ENCODE measurements at regions not wholly inside any gene's neighbourhood (a gene's known extent, or its start where the extent isn't known, plus 50 kb on each side); places are given as distances from the start of the nearest gene placed in this dataset.

DNA sequence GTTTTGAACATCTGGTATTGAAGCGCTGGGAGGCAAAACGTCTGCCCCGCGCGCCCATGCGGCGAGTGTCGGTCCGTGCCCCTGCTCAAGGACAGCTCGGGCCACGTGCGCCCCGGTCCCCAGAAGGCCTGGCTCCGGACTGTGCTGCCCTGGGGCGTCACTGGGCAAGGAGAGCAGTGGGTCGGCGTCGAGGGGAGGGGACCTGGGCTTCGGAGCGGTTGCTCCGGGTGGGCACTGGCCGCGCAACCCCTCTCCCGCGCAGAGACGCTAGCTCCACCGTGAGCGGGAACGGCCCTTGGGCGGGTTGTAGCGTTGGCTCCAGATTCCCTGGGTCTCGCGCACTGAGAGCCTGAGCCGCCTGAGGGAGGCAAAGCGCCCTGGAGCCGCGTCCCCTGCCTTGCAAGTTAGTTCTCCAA, 304.2 kb upstream of the HSFY2 start:
- intact Hi-C loops (cut with DNase I), result no loop called here
- ATAC-seq (ENCODE audit: poor library complexity) (peak; percentile 45), DNase-seq (peak; percentile 49)

DNA sequence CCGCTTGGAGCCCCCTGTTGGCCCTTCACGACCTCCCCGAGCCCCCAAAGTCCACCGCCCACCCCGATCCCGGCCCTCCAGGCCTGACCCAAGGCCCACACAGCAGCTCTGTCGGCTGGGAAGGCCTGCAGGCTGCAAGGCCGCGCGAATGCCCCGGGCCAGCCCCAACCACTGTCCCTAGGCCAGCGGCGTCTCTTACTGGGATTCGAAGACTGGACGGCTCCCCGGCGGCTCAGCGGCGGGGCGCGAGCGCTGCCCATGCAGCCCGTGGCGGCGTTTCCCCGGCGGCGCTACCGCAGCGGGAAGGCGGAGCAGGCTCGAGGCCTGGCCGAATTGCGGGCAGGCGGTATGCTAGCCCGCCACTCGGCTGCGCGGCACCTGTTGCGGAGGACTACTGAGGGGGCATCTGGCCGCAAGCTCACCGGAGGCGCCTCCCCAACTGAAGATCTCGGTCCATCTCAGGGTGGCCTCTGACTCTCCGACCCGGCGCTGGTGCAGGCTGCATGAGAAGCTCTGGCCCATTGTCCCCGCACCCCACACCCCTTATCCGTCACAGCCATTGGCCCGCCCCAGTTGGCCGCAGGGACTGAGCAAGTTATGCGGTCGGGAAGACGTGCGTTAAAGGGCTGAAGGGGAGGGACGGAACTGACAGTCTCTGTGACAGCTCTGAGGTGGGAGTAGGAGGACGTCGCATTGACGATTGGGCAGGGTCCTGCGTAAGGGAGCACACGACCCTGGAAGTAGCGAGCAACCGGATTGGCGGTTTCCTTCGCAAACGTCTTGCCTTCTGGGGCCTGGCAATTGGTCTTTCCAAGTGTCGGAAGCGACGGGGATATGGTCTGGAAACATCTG, 303.5 kb upstream of the HSFY2 start:
- intact Hi-C loops (cut with DNase I), result no loop called here
- ATAC-seq (ENCODE audit: poor library complexity), result peak; percentile 82

DNA sequence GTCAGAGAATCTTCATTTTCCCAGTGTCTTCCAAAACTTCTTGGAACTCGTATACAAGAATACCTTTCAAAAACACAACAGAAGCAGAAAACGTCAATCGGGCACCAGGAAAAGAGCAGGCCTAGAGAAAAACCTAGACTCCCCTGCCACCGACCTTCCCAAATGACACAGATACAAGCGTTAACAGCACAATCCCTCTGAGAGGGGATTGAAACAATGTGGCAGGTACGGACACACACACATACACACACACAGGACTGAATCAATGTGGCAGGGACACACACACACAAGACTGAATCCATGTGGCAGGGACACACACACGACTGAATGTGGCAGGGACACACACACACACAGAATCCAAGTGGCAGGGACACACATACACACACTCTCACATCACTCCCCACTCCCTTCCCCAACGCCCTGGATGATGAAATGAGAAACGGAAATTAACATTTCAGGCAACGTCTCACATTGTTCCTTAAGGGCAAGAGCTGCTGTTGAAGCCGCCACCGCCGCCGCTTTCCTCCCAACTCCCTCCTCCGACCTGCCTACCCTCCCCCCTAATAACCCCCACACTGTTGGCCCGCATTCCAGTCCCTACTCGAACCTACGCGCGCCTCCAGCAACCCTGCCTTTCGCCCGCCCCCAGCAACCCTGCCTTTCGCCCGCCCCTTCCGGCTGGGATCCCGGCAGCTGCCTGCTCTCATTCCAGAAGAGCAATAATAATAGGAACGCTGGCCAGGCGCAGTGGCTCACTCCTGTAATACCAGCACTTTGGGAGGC, 302.1 kb upstream of the HSFY2 start:
- ATAC-seq (ENCODE audit: poor library complexity), result peak; percentile 86
- intact Hi-C loops (cut with DNase I), result no loop called here
- peak; percentile 88 for DNase-seq

More for the DNA sequence above, 303.5 kb upstream of the HSFY2 start:
- peak; percentile 80 for DNase-seq

DNA sequence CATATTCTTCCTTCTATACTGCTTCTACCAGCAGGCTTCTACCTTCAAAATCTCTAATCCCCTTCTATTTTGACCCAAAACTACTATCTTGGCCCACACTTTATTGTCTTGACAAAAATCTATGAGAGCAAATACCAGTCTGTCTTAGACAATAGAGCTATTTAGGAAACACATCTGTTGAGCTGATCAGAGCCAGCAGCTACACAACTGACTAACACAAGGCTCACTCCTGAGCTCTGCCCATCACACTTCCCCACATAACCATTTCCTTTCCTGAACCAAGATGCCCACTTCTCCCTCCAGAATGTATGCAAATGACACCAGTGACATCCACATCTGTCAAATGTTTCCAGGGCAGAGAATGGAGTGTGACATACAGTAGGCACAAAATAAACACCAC, 293.9 kb upstream of the HSFY2 start:
- intact Hi-C loops (cut with DNase I), result no loop called here
- ATAC-seq (ENCODE audit: poor library complexity) (no peak), DNase-seq (no peak)

DNA sequence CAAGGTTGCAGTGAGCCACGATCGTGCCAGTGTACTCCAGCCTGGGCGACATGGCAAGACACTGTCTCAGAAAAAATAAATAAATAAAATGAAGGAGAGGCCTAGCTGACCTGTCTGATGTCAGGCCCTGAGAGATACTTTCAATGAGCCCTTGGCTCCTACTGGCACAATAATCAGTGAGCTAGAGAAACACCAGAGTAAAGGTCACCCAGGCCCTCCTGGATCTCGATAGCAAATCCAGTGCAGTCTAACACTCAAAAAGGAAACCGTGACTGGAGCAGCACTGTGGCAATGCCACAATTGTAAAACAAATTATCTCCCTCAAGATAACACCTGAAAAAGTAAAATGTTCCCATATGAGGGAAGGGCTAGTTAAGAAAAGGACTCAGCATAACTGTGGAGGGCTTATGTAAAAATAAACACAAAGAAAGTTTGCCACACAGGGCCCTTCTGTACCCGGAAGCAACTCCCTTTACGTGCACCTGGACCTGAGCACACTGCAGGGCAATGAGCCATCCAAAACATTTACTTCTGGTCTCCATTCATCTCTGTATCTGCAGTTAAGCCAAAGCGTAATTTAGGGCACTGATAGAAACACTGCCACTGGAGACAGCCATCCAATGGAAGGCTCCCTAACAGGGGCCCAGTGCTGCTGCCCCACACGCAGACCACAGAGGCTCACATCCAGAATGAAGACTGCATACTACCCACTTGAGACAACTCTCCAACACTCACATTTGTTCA, 293.1 kb upstream of the HSFY2 start:
- DNase-seq (no peak), ATAC-seq (ENCODE audit: poor library complexity) (peak; percentile 77)
- intact Hi-C loops (cut with DNase I), result no loop called here

DNA sequence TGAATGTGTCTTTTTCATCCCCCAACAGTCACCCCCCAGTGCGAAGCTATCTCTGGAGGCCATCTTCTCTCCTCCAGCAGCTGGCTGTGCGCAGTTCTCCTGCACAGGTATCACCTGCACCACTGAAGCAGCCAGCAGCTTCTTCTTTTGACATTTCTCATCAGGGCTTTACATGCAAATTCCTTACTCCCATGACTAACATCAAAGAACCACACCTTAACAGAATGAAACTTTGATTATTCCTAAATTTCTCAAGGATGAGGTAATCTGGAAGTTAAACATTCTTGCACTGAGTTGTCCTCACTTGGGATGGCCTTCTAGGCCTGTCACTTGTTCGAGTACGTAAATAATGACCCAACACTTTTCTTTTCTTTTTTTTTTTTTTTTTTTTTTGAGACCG, 291.6 kb upstream of the HSFY2 start:
- intact Hi-C loops (cut with DNase I), result no loop called here
- ATAC-seq (ENCODE audit: poor library complexity), result no peak
- DNase-seq, result no peak

DNA sequence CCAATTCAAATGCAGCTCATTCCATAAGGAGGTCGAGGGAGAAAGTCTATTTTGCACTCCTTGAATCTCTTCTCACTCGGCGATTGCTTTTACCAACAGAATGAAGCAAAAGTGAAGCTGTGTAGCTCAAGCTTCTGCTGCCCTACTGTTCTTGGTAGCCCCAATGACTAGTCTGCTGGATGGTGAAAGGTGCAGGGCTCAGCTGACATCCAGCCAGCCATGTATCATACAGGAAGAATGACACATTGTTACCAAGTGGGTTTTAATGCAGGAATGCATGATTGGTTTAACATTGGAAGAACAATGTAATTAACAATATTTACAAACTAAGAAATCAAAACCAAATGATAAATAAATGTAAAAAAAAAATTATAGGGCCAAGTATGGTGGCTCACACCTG, 286.2 kb upstream of the HSFY2 start:
- intact Hi-C loops (cut with DNase I), result no loop called here

DNA sequence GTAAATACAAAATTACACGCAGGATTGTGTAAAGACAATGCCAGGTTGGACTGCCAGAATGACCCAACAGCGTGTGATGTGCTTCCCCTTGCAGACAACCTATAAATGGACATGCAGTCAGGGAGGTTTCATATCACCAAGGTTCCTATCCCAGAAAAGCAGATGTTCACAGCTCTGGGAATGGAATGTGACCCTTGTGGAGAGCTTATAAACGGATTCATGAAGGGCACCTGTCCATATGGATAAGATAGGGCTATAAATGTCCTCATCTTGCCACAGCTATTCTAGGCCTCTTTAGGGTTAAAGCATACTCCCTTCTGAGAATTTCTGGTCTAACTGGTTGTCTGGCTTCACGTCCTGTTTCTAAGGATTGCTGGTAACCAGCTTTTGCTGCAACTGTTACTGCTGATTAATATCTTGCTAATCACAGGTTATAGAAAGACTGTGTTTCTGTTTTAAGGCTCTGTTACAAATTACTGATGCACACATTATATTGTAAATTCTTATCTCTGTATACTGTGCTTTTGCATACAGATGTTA, 285.4 kb upstream of the HSFY2 start:
- DNase-seq (no peak), ATAC-seq (ENCODE audit: poor library complexity) (no peak)
- intact Hi-C loops (cut with DNase I), result no loop called here

More for the DNA sequence above, 286.2 kb upstream of the HSFY2 start:
- DNase-seq, result no peak
- ATAC-seq (ENCODE audit: poor library complexity), result no peak

DNA sequence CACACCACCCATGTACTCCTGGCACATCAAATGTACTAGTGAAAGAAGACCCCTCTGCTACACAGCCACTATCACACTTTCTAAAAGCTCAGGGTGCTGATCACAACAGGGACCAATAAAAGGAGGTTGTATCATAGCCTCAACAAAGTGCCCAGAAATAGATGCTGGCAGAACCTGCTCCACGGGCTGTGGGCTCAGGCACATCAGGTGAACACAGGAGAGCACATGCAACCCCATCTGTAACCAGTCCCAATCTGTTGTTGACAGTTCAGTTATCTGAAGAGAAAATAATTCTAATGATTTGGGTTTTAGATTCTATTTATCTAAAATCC, 282.6 kb upstream of the HSFY2 start:
- intact Hi-C loops (cut with DNase I), result no loop called here
- ATAC-seq (ENCODE audit: poor library complexity), result peak; percentile 67
- no peak for DNase-seq

DNA sequence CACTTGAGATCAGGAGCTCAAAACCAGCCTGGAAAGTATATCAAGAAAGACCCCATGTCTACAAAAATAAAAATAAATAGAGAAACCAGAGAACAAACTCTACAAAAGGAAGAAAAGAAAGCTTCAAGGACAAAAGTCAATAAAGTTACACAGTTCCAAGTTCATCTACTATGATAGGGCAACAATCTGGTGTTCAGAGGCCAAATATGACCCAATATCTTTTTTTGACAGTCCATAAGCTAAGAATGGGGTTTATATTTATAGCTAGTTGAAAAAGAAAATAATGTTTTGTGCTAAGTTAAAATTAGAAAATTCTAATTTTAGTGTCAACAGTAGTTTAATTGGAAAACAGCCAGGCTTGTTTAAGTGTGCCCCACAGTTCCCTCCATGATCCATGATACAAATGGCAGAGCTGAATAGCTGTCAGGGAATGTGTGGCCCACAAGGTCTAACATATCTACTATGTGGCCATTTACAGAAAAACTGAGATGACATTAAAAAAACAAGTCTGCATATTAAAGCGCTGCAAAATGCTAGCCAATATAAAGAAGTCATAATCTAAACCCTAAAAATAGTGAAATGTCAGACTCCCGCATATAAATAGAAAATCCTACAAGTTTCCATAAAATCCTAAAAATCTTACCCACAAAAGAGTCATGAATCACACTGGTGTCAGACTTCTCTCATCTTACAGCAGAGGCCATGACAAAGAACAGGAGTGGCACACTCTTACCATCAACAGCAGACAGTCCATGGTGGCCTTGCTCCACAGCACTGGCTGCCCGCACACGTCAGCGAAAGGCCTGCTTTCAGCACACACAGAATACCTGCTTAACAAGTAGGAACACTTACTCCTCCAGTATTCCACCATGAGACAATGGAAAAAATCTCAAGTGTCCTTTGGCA, 281.9 kb upstream of the HSFY2 start:
- DNase-seq (no peak), ATAC-seq (ENCODE audit: poor library complexity) (peak; percentile 86)
- intact Hi-C loops (cut with DNase I), result no loop called here

DNA sequence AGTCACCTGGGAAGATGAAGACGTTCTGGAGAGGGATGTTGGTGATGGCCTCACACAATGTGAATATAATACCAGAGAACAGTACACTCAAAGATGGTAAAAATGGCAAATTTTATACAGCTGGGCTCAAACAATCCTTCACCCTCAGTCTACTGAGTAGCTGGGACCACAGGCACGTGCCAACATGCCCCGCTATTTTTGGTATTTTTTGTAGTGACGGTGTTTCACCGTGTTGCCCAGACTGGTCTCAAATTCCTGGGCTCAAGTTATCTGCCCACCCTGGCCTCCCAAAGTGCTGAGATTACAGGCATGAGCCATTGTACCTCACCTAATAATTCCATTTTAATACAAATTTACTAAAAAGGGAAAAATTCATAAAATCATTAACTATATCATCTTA, 280.3 kb upstream of the HSFY2 start:
- ATAC-seq (ENCODE audit: poor library complexity) (no peak), DNase-seq (no peak)
- intact Hi-C loops (cut with DNase I), result no loop called here

DNA sequence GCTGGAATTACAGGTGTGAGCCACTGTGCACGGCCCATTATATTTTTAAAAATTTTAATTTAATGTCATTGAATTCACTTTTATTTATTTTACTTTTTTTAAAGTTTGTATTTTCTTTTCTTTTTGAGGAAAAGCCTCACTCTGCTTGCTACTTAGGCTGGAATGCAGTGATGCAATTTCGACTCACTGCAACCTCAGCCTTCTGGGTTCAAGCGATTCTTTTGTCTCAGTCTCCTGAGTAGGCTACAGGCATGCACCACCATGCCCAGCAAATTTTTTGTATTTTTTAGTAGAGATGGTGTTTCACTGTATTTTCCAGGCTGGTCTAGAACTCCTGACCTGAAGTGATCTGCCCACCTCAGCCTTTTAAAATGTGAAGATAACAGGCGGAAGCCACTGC, 277.5 kb upstream of the HSFY2 start:
- DNase-seq (no peak), ATAC-seq (ENCODE audit: poor library complexity) (no peak)
- intact Hi-C loops (cut with DNase I), result no loop called here

DNA sequence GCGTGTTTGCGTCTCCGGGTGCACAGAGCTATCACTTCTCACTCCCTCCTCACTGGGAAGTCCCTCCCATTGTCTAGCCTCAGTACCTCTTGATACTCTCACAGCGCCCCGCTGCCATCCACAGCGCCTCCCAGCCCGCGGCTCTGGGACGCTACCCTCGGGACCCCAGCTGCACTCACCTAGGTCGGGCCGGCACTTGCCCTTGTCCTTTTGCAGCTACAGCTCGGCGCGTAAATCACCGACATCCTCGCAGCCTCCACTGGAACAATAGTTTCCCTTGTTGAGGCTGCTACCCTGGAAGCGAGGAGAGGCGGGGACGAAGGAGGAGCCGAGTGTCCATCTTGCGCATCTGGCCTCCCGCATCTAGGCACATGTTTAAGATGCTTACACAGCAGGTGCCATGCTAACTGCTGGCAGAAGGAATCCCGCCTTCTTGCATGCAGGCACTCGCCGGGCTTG, 269.5 kb upstream of the HSFY2 start:
- ATAC-seq (ENCODE audit: poor library complexity) (no peak), DNase-seq (no peak)
- intact Hi-C loops (cut with DNase I), result no loop called here

DNA sequence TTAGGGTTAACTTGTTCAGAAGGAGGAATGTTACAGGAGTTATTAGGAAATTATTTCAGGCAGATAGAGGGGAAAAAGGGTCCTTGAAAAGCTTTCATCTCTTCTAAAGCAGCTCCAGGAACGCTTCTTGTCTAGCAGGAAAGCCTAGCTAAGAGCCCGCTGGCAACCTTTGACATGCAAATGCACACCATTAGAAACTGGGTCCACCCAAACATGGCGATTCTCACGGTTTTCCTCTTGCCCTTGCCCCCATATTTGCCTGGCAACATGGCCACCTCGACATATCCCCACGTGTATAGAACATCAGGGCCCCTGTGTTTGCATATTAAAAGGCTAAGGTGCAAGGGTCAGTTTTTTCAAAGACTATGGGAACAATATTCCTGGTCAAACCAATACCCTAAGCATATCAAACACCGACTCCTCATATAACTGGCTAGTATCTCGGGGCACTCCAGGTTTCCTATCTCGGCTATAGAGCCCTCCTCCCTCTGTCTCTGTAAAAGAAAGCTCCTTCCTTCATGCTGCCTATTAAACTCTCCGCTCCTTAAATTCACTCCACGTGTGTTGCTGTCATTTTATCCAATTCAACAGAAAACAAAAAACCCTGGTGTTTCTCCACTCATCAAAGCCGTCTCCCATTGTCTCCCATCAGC, 268.9 kb upstream of the HSFY2 start:
- DNase-seq (no peak), ATAC-seq (ENCODE audit: poor library complexity) (no peak)
- intact Hi-C loops (cut with DNase I), result no loop called here

DNA sequence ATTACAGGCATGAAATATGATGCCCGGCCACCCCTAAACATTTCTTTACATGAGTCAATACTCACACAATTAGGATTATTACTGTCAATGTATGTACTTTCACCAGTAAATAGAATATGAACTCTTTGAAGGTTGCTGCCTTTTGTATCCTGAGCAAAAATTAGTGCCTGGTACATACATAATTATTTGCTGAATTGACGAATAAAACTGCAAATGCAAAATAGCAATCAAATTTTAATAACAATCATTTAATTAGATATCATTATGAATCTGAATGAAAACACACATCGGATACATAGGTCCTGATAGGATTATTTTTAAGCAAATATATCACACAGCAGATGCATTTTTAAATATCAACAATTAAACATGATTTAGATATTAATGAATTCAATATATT, 253.1 kb upstream of the HSFY2 start:
- DNase-seq (no peak), ATAC-seq (ENCODE audit: poor library complexity) (no peak)
- intact Hi-C loops (cut with DNase I), result no loop called here

DNA sequence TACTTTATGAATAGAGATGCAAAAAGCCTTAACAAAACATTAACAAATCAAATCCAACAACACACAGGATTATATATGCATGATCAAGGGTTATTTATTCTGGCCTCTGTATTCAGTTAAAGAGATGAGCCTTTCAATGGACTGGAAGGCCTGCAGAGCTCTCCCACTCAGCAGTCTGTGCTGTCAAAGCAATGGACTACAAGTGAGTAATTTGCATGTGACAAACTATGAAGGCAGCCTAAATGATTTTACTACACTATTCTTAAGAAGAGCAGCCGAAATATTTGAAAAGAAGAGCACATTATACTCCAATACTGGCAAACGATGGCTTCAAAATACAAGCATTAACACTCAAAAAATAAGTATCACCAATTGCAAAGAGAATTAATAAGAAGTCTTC, 250.4 kb upstream of the HSFY2 start:
- DNase-seq, result no peak
- intact Hi-C loops (cut with DNase I), result no loop called here
- no peak for ATAC-seq (ENCODE audit: poor library complexity)

DNA sequence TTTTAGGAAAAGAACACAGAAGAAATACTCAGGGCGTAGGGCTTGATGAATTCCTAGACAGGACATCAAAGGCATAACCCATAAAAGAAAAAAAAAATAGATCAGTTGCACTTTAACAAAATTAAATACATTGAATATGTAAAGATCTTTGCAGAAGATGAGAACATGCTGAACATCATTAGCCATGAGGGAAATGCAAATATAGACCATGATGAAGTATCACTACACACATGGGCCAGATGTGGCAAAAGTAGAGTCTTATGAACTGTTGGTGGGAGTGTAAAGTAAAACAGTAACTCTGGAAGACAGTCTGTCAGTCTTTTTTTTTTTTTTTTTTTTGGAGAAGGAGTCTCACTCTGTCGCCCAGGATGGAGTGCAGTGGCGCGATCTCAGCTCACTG, 246.7 kb upstream of the HSFY2 start:
- DNase-seq (no peak), ATAC-seq (ENCODE audit: poor library complexity) (no peak)
- intact Hi-C loops (cut with DNase I), result no loop called here

DNA sequence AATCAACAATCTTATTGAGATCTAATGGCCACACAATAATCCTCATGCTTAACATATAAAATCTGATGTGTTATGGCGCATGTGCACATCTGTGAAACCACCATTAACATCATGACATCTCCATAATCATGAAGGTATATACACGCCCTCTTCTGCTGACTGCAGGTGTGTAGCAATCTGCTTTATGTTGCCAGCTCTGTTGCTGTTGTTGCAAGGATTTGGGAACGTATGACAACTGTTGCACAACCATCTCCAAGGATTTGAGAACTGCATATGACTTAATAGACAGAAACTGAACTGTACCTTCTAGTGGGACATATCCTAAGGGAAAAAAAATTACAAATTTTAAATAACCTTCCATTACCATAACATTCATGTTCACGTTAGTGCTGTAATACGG, 243.5 kb upstream of the HSFY2 start:
- intact Hi-C loops (cut with DNase I), result no loop called here
- ATAC-seq (ENCODE audit: poor library complexity), result no peak
- DNase-seq, result no peak

Measured in Right ventricle myocardium superior (tissue), 1 donor.